CD4-positive, alpha-beta T cell (primary cell): ENCODE measurements at regions not wholly inside any gene's neighbourhood (a gene's known extent, or its start where the extent isn't known, plus 50 kb on each side); places are given as distances from the start of the nearest gene placed in this dataset.

Experiments used
- ATAC-seq: fragments of 200-7000 bp; cut with Tn5 transposase; one replicate; pipeline ENCODE4 v1.10.0; 2022; ENCODE audit warnings: mild to moderate bottlenecking; ENCODE audit not compliant: poor library complexity
- CTCF ChIA-PET: fragments of 350-600 bp; sonication (Branson Sonifier 250); formaldehyde crosslinking; loops from one replicate; lab custom pipeline; 2021; ENCODE audit warnings: antibody characterized with exemption, inconsistent platforms; lab: Charles Lee
- POLR2A ChIA-PET: fragments of 350-600 bp; sonication (Branson Sonifier 250); formaldehyde crosslinking; loops from one replicate; lab custom pipeline; 2021; ENCODE audit warnings: antibody characterized with exemption, inconsistent platforms; lab: Charles Lee
- DNase-seq, 14 experiments: peaks; one replicate each; pipeline ENCODE4 v3.0.0-alpha.2; 2013 to 2020; ENCODE audit warnings: mixed read lengths in 2 of 14
- H3K27ac ChIP-seq, 2 donors: one replicate each; pipeline versions ENCODE4 v1.5.1 to v1.7.0; 2013; ENCODE audit warnings: low read length in 2 of 2, low read depth in 1 of 2, mild to moderate bottlenecking in 1 of 2
- H3K27me3 ChIP-seq, 2 experiments: 1 replicate in 1 of 2; 2 replicates in 1 of 2; pipeline versions ENCODE4 v1.6.1 to v1.7.0; 2013; ENCODE audit warnings: low read length in 2 of 2, control low read depth in 1 of 2, mild to moderate bottlenecking in 1 of 2, moderate library complexity in 1 of 2; ENCODE audit not compliant: insufficient read depth in 2 of 2, control insufficient read depth in 1 of 2
- H3K36me3 ChIP-seq: one replicate; pipeline ENCODE4 v1.6.1; 2013; ENCODE audit warnings: low read length, control low read depth; ENCODE audit not compliant: insufficient read depth
- H3K4me1 ChIP-seq: one replicate; pipeline ENCODE4 v1.6.1; 2013; ENCODE audit warnings: low read length, control low read depth; ENCODE audit not compliant: insufficient read depth
- H3K4me3 ChIP-seq: one replicate; pipeline ENCODE4 v1.5.1; 2013; ENCODE audit warnings: mild to moderate bottlenecking, low read length, moderate library complexity
- H3K9me3 ChIP-seq, 2 experiments: 1 replicate in 1 of 2; 2 replicates in 1 of 2; pipeline versions ENCODE4 v1.6.1 to v1.7.0; 2013; ENCODE audit warnings: low read length in 2 of 2, mild to moderate bottlenecking in 2 of 2, control low read depth in 1 of 2, moderate library complexity in 1 of 2; ENCODE audit not compliant: control insufficient read depth in 1 of 2, insufficient read depth in 1 of 2
- H3K27ac Mint-ChIP-seq: one replicate; pipeline ENCODE4 v1.8.0; 2020; ENCODE audit warnings: mixed read lengths
- H3K27me3 Mint-ChIP-seq: one replicate; pipeline ENCODE4 v1.8.0; 2021; ENCODE audit warnings: mixed read lengths
- H3K36me3 Mint-ChIP-seq: one replicate; pipeline ENCODE4 v1.8.0; 2021; ENCODE audit warnings: low read depth, mixed read lengths
- H3K4me1 Mint-ChIP-seq: one replicate; pipeline ENCODE4 v1.8.0; 2021; ENCODE audit warnings: low read depth, mixed read lengths
- H3K4me3 Mint-ChIP-seq: one replicate; pipeline ENCODE4 v1.8.0; 2020; ENCODE audit warnings: mild to moderate bottlenecking, mixed read lengths
- H3K9me3 Mint-ChIP-seq: one replicate; pipeline ENCODE4 v1.8.0; 2020; ENCODE audit warnings: mixed read lengths
- intact Hi-C, 2 experiments: fragments of 100-400 bp; cut with DNase I in 1 of 2; cut with micrococcal nuclease in 1 of 2; formaldehyde crosslinking; loops; one replicate each; pipeline versions ENCODE4 v1.15.1 to v1.9.0; 2023 to 2025; cut with DNase I, micrococcal nuclease
- TF ChIP-seq, protein P1 (sequence below): fragments of 200-600 bp; IDR thresholded peaks from one replicate; pipeline ENCODE4 v1.8.0; 2022; ENCODE audit warnings: antibody characterized with exemption, mild to moderate bottlenecking

DNA sequence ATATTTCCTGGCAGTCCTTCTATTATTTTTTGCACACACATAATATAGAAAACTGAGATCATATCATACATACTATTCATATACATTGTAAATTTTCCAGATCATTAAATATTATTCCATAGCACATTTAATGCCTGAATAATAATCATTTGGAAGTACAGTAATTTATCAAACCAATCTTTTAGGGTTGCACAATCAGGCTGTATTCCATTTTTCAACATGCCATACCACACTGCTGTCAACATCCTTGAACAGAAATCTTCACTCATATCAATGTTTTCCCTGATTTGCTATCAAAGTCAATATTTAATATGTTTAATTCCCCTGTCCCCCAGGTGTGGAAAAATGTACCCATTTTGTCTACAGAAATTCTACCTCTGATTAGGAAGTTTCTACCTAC is 122.7 kb upstream of the ADGRF1 start:
- DNase-seq (no peak), ATAC-seq (no peak)
- Mint-ChIP-seq H3K9me3 (no peaks in the 10 kb centered on the region), H3K27me3 (no peaks in the 10 kb centered on the region), H3K27ac (no peak overlapping the region), H3K4me3 (no peak overlapping the region), H3K4me1 (no peaks in the 10 kb centered on the region), H3K36me3 (no peaks in the 10 kb centered on the region)
- H3K36me3 ChIP-seq, result no peaks in the 10 kb centered on the region
- CTCF ChIA-PET, result no interaction called here
- H3K27ac ChIP-seq, result no peak overlapping the region
- TF ChIP-seq, protein P1, sequence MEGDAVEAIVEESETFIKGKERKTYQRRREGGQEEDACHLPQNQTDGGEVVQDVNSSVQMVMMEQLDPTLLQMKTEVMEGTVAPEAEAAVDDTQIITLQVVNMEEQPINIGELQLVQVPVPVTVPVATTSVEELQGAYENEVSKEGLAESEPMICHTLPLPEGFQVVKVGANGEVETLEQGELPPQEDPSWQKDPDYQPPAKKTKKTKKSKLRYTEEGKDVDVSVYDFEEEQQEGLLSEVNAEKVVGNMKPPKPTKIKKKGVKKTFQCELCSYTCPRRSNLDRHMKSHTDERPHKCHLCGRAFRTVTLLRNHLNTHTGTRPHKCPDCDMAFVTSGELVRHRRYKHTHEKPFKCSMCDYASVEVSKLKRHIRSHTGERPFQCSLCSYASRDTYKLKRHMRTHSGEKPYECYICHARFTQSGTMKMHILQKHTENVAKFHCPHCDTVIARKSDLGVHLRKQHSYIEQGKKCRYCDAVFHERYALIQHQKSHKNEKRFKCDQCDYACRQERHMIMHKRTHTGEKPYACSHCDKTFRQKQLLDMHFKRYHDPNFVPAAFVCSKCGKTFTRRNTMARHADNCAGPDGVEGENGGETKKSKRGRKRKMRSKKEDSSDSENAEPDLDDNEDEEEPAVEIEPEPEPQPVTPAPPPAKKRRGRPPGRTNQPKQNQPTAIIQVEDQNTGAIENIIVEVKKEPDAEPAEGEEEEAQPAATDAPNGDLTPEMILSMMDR, result no peak
- intact Hi-C loops, result no loop called here
- H3K9me3 ChIP-seq, result no peaks in the 10 kb centered on the region
- no peak overlapping the region for H3K4me3 ChIP-seq
- POLR2A ChIA-PET, result no interaction called here
- no peaks in the 10 kb centered on the region for H3K4me1 ChIP-seq
- H3K27me3 ChIP-seq, result no peaks in the 10 kb centered on the region

DNA sequence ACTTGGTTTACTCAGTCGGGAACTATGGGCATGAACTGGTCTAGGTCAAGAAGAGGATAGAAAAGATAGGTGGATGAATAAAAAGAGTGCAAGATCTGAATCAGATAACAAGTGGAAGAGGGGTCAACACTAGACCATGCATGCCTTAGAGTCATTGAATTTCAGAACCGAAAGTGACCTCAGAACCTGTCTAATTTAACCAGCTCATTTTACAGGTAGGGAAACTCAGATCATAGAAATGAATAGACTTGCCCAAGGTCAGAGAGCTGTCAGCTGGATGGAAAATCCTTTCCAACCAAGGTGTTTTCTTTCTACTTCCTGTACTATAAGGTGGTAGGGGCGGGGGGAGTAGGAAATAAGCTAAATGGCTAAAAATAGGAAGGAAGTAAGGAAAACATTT is 121.4 kb upstream of the ADGRF1 start:
- Mint-ChIP-seq H3K9me3 (no peaks in the 10 kb centered on the region), H3K27me3 (no peaks in the 10 kb centered on the region), H3K36me3 (no peaks in the 10 kb centered on the region), H3K27ac (no peak overlapping the region), H3K4me1 (no peaks in the 10 kb centered on the region), H3K4me3 (no peak overlapping the region)
- ATAC-seq (no peak), DNase-seq (no peak)
- TF ChIP-seq, protein P1, result no peak
- Histone ChIP-seq H3K4me3 (no peak overlapping the region), H3K27ac (no peak overlapping the region), H3K36me3 (no peaks in the 10 kb centered on the region), H3K27me3 (no peaks in the 10 kb centered on the region), H3K4me1 (no peaks in the 10 kb centered on the region), H3K9me3 (no peaks in the 10 kb centered on the region)
- CTCF ChIA-PET, result no interaction called here
- intact Hi-C loops, result no loop called here
- POLR2A ChIA-PET, result no interaction called here

DNA sequence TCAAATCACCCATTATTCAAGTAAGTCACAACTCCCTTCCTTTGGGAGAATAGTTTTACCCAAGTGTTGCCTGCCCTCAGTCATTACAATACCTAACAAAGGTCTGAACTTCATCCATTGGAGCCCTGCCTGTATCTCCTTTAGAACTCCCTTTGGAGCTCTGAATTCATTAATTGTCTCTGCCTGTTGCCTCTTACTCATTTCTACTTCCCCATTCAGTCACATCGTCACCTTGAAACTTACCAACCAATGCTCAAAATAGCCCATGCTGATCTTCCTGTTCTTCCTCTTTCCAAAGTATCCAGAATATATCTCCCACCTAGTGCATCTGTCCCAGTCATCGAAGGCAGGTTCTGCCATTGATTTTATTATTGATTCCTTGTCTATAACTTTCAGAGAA is 120.7 kb upstream of the ADGRF1 start:
- peak in 2 of 14 experiments; percentile 17 for DNase-seq
- no peaks in the 10 kb centered on the region for H3K36me3 Mint-ChIP-seq
- CTCF ChIA-PET, result no interaction called here

More for the DNA sequence above, 120.7 kb upstream of the ADGRF1 start:
- H3K27ac Mint-ChIP-seq, result no peak overlapping the region
- no peaks in the 10 kb centered on the region for H3K4me1 Mint-ChIP-seq
- no peaks in the 10 kb centered on the region for H3K9me3 ChIP-seq
- TF ChIP-seq, protein P1, result no peak
- no peak overlapping the region for H3K4me3 Mint-ChIP-seq
- POLR2A ChIA-PET, result no interaction called here
- intact Hi-C loops, result no loop called here
- H3K36me3 ChIP-seq, result no peaks in the 10 kb centered on the region
- ATAC-seq, result no peak
- H3K27ac ChIP-seq, result no peak overlapping the region
- H3K9me3 Mint-ChIP-seq, result no peaks in the 10 kb centered on the region
- H3K27me3 ChIP-seq, result no peaks in the 10 kb centered on the region
- no peak overlapping the region for H3K4me3 ChIP-seq
- peaks cover 5% of the 10 kb centered on the region for H3K27me3 Mint-ChIP-seq
- no peaks in the 10 kb centered on the region for H3K4me1 ChIP-seq
